ENCODE measurements at regions not wholly inside any gene's neighbourhood (a gene's known extent, or its start where the extent isn't known, plus 50 kb on each side); places are given as distances from the start of the nearest gene placed in this dataset.

- TF ChIP-seq CTCF (IDR thresholded peaks at IDR 0.05) (no peak), RNF2 (IDR thresholded peaks at IDR 0.05; ENCODE audit: borderline replicate concordance, low read depth) (no peak), EP300 (IDR thresholded peaks at IDR 0.05) (no peak), CHD4 (IDR thresholded peaks at IDR 0.05; ENCODE audit: borderline replicate concordance) (no peak), FOXS1 (CRISPR knock-in tag; IDR thresholded peaks at IDR 0.05) (no peak), MAFK (IDR thresholded peaks at IDR 0.05; ENCODE audit: partially characterized antibody) (no peak), POLR2A (IDR thresholded peaks at IDR 0.05; ENCODE audit: low read length) (no peak), MAZ (IDR thresholded peaks at IDR 0.05; ENCODE audit: borderline replicate concordance, low read depth, low read length) (no peak), POLR2AphosphoS2 (conservative IDR thresholded peaks at IDR 0.05; ENCODE audit: low read length) (no peak), CEBPB (IDR thresholded peaks at IDR 0.05) (no peak)
Observed at GRCh38 chr2:41068740-41069139, 616.9 kb upstream of the SLC8A1 start.

All from A549 (cell line).